ENCODE measurements at regions not wholly inside any gene's neighbourhood (a gene's known extent, or its start where the extent isn't known, plus 50 kb on each side); places are given as distances from the start of the nearest gene placed in this dataset.

- H3K9ac ChIP-seq (ENCODE audit: insufficient read length) = no peak overlapping the region
- no peaks in the 10 kb centered on the region for H3K36me3 ChIP-seq (ENCODE audit: insufficient read depth, low read length)
- TF ChIP-seq FOXP2 (optimal IDR thresholded peaks at IDR 0.05; ENCODE audit: control extremely low read depth, extremely low read length, insufficient read depth) = no peak
- TF ChIP-seq POLR2AphosphoS5 (IDR thresholded peaks at IDR 0.05; ENCODE audit: borderline replicate concordance, low read depth, low read length) = no peak
- TF ChIP-seq EZH2 (IDR thresholded peaks at IDR 0.05) = no peak
- H3K4me3 ChIP-seq = no peak overlapping the region
- H3K9me3 ChIP-seq (ENCODE audit: low read depth, low read length) = no peaks in the 10 kb centered on the region
- no peak overlapping the region for H3K27ac ChIP-seq
- no peak for DNase-seq (ENCODE audit: low read depth, low spot score)
Observed at GRCh38 chr7:51455948-51456347, 139.3 kb upstream of the COBL start.

DNA sequence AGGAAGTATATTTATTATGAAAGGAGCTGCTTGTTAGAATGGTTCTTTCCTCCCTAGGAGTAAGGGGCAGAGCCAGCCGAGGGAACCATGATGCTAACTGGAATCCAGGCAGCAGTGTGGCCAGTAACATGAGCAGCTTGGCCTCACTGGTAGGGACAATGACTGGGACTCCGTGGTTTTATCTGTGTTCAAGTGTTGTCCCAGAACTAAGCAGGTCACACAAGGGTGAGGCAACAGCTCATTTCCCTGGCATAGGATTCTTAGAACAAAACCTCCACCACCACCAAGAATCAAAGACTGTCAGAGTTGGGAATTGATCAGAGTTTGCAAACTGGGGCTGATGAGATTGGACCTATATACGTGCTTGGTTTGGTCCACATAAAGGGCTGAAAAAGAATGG, 138.9 kb upstream of the COBL start:
- no peak for DNase-seq (ENCODE audit: low read depth, low spot score)
- Histone ChIP-seq H3K4me3 (no peak overlapping the region), H3K36me3 (ENCODE audit: insufficient read depth, low read length) (no peaks in the 10 kb centered on the region), H3K27ac (no peak overlapping the region), H3K9ac (ENCODE audit: insufficient read length) (no peak overlapping the region), H3K9me3 (ENCODE audit: low read depth, low read length) (no peaks in the 10 kb centered on the region)
- TF ChIP-seq FOXP2 (optimal IDR thresholded peaks at IDR 0.05; ENCODE audit: control extremely low read depth, extremely low read length, insufficient read depth) (no peak), POLR2AphosphoS5 (IDR thresholded peaks at IDR 0.05; ENCODE audit: borderline replicate concordance, low read depth, low read length) (no peak), EZH2 (IDR thresholded peaks at IDR 0.05) (no peak)

DNA sequence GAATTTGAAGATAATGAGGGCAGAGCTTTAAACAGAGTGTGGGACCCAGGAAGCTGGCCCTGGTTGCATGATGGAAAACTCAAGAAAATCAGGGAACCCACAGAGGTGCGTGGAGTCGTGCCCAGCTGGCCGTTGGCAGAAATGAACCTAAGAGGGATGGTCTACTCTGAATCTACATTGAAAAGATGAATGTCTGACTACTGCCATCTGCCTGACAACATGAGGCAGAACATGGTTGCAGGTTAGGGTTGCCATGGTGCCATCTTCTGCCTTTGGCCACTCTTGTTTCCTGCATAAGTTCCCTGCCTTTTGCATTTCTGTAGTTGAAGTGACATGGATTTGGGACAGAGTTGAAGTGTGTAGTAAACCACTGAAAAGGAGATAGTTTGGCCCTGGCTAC, 138.5 kb upstream of the COBL start:
- Histone ChIP-seq H3K36me3 (ENCODE audit: insufficient read depth, low read length) (no peaks in the 10 kb centered on the region), H3K9me3 (ENCODE audit: low read depth, low read length) (no peaks in the 10 kb centered on the region), H3K9ac (ENCODE audit: insufficient read length) (no peak overlapping the region), H3K4me3 (no peak overlapping the region), H3K27ac (no peak overlapping the region)
- DNase-seq (ENCODE audit: low read depth, low spot score) = no peak
- TF ChIP-seq EZH2 (IDR thresholded peaks at IDR 0.05) (no peak), FOXP2 (optimal IDR thresholded peaks at IDR 0.05; ENCODE audit: control extremely low read depth, extremely low read length, insufficient read depth) (no peak), POLR2AphosphoS5 (IDR thresholded peaks at IDR 0.05; ENCODE audit: borderline replicate concordance, low read depth, low read length) (no peak)

DNA sequence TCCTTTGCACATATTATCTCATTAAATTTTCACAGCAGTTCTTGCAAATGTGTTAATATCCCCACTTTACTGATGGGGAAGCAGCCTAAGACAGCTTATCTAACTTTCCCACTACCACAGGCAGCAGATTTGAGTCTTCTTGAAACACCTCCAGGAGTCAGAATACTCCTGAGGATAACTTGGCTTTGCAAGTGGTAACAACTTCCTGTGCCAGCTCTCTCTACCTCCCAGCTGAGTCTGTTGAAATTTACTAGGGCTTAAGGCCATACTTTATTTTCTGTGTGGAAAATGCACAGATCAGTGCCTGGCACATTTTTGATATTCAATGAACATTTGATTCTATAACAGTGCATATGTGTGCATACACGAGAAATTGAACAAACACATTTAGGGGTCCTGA, 136.1 kb upstream of the COBL start:
- H3K36me3 ChIP-seq (ENCODE audit: insufficient read depth, low read length) = no peaks in the 10 kb centered on the region
- H3K4me3 ChIP-seq = no peak overlapping the region
- H3K27ac ChIP-seq = no peak overlapping the region
- no peaks in the 10 kb centered on the region for H3K9me3 ChIP-seq (ENCODE audit: low read depth, low read length)
- H3K9ac ChIP-seq (ENCODE audit: insufficient read length) = no peak overlapping the region
- no peak for TF ChIP-seq FOXP2 (optimal IDR thresholded peaks at IDR 0.05; ENCODE audit: control extremely low read depth, extremely low read length, insufficient read depth)
- no peak for TF ChIP-seq POLR2AphosphoS5 (IDR thresholded peaks at IDR 0.05; ENCODE audit: borderline replicate concordance, low read depth, low read length)
- TF ChIP-seq EZH2 (IDR thresholded peaks at IDR 0.05) = no peak
- DNase-seq (ENCODE audit: low read depth, low spot score) = no peak

DNA sequence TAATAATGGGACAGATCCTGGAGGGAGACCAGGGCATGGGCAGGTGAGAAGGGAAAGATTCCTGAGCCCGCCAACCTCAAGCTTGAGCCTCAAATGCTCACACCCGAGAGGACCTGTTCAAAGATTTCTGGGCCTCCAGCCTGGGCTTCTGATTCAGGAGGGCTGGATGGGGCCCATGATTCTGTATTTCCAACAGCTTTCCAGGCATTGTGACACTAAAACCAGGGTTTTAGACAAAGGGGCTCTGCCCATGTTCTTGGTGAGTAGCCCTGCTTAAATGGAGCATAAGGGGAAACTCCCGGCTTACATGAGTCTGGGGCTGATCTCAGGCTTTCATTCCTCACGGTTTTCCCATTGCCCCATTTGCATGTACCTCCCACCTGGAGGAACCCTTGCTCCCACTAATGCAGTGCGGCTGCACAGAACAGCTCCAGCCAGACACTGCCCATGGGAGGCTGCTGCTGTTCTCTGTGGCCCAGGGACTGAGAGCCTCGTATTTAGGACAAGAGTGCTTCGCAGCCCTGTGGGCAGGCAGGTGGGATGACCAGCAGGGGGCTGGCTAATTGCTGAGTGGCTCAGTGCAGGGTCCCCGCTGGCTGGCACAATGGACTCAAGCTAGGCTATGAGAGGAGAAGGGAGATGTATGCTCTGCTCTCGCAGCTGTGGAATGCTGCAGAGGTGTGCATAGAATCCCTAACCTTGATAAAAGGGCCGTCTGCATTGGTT, 135.3 kb upstream of the COBL start:
- no peaks in the 10 kb centered on the region for H3K9me3 ChIP-seq (ENCODE audit: low read depth, low read length)
- H3K4me3 ChIP-seq = no peak overlapping the region
- H3K36me3 ChIP-seq (ENCODE audit: insufficient read depth, low read length) = no peaks in the 10 kb centered on the region
- DNase-seq (ENCODE audit: low read depth, low spot score) = no peak
- no peak overlapping the region for H3K9ac ChIP-seq (ENCODE audit: insufficient read length)
- TF ChIP-seq POLR2AphosphoS5 (IDR thresholded peaks at IDR 0.05; ENCODE audit: borderline replicate concordance, low read depth, low read length) (no peak), FOXP2 (optimal IDR thresholded peaks at IDR 0.05; ENCODE audit: control extremely low read depth, extremely low read length, insufficient read depth) (no peak), EZH2 (IDR thresholded peaks at IDR 0.05) (no peak)
- H3K27ac ChIP-seq = no peak overlapping the region

DNA sequence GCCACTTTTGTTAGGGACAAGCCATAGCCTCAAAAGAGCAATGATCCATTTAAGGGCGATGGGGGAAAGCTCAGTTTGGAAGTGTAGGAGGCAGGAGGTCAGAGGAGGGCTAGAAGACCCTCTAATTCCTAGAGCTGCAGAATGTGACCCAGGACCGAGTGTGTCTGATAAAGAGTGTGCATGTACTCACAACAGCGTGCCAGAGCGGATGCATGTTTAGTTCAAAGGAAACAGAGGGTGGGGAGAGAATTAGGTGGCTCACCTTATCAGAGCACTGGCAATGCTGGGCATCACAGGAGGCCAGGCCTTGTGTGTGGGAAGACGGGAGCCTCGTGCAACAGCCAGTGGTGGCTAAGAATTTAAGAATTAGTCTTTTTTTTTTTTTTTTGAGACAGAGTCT, 133.9 kb upstream of the COBL start:
- Histone ChIP-seq H3K9me3 (ENCODE audit: low read depth, low read length) (no peaks in the 10 kb centered on the region), H3K36me3 (ENCODE audit: insufficient read depth, low read length) (no peaks in the 10 kb centered on the region), H3K4me3 (no peak overlapping the region), H3K27ac (no peak overlapping the region), H3K9ac (ENCODE audit: insufficient read length) (no peak overlapping the region)
- TF ChIP-seq FOXP2 (optimal IDR thresholded peaks at IDR 0.05; ENCODE audit: control extremely low read depth, extremely low read length, insufficient read depth) = no peak
- no peak for TF ChIP-seq POLR2AphosphoS5 (IDR thresholded peaks at IDR 0.05; ENCODE audit: borderline replicate concordance, low read depth, low read length)
- no peak for TF ChIP-seq EZH2 (IDR thresholded peaks at IDR 0.05)
- DNase-seq (ENCODE audit: low read depth, low spot score) = no peak

- Histone ChIP-seq H3K9me3 (ENCODE audit: low read depth, low read length) (no peaks in the 10 kb centered on the region), H3K36me3 (ENCODE audit: insufficient read depth, low read length) (no peaks in the 10 kb centered on the region), H3K27ac (no peak overlapping the region), H3K9ac (ENCODE audit: insufficient read length) (no peak overlapping the region), H3K4me3 (no peak overlapping the region)
- no peak for DNase-seq (ENCODE audit: low read depth, low spot score)
- no peak for TF ChIP-seq EZH2 (IDR thresholded peaks at IDR 0.05)
- no peak for TF ChIP-seq FOXP2 (optimal IDR thresholded peaks at IDR 0.05; ENCODE audit: control extremely low read depth, extremely low read length, insufficient read depth)
- TF ChIP-seq POLR2AphosphoS5 (IDR thresholded peaks at IDR 0.05; ENCODE audit: borderline replicate concordance, low read depth, low read length) = no peak
Observed at GRCh38 chr7:51446785-51447184, 130.2 kb upstream of the COBL start.

DNA sequence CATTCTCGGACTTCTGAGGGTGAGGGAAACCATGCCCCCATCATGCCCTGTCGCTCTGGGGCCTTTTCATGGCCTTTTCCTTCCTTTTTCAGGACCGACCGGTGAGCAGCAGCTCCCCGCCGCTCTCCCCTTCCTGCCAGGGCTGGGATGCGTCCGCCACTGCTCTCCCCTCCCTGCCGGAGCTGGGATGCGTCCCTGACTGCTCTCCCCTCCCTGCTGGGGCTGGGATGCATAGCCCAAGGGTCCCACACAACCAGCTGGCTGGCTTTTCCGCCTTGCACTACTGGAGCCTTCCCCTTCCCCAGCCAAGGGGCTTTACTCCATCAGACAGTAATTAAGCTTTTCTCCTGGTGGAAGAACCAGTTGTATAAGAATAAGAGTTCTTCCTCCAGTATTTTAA, 129.7 kb upstream of the COBL start:
- H3K4me3 ChIP-seq = no peak overlapping the region
- H3K27ac ChIP-seq = no peak overlapping the region

GRCh38 chr7:51444936-51445335, 128.3 kb upstream of the COBL start:
- no peaks in the 10 kb centered on the region for H3K9me3 ChIP-seq (ENCODE audit: low read depth, low read length)
- no peak overlapping the region for H3K4me3 ChIP-seq
- H3K27ac ChIP-seq = no peak overlapping the region
- TF ChIP-seq FOXP2 (optimal IDR thresholded peaks at IDR 0.05; ENCODE audit: control extremely low read depth, extremely low read length, insufficient read depth) (no peak), POLR2AphosphoS5 (IDR thresholded peaks at IDR 0.05; ENCODE audit: borderline replicate concordance, low read depth, low read length) (no peak), EZH2 (IDR thresholded peaks at IDR 0.05) (no peak)
- no peaks in the 10 kb centered on the region for H3K36me3 ChIP-seq (ENCODE audit: insufficient read depth, low read length)
- H3K9ac ChIP-seq (ENCODE audit: insufficient read length) = no peak overlapping the region
- no peak for DNase-seq (ENCODE audit: low read depth, low spot score)

More for the DNA sequence above, 129.7 kb upstream of the COBL start:
- H3K9ac ChIP-seq (ENCODE audit: insufficient read length) = no peak overlapping the region
- TF ChIP-seq FOXP2 (optimal IDR thresholded peaks at IDR 0.05; ENCODE audit: control extremely low read depth, extremely low read length, insufficient read depth) = no peak
- TF ChIP-seq EZH2 (IDR thresholded peaks at IDR 0.05) = no peak
- TF ChIP-seq POLR2AphosphoS5 (IDR thresholded peaks at IDR 0.05; ENCODE audit: borderline replicate concordance, low read depth, low read length) = no peak
- no peak for DNase-seq (ENCODE audit: low read depth, low spot score)
- H3K36me3 ChIP-seq (ENCODE audit: insufficient read depth, low read length) = no peaks in the 10 kb centered on the region
- H3K9me3 ChIP-seq (ENCODE audit: low read depth, low read length) = no peaks in the 10 kb centered on the region
